Frontal cortex (tissue), 3 donors: ENCODE measurements at regions not wholly inside any gene's neighbourhood (a gene's known extent, or its start where the extent isn't known, plus 50 kb on each side); places are given as distances from the start of the nearest gene placed in this dataset.
"Not testable (repeated sequence)": the region's sequence is repeated elsewhere in the genome, so short reads cannot be mapped to it uniquely, and the experiment has no call there.

Source experiments
- DNase-seq, 2 donors: peaks; one replicate each; pipeline ENCODE4 v3.0.0; 2012; ENCODE audit warnings: low spot score in 2 of 2
- FAIRE-seq: peaks from 2 replicates; lab custom pipeline; 2012; peaks lifted over from hg19 to GRCh38; lab: Jason Lieb, UNC
- donor health status: control.
- donor health status: control.
- donor health status: control.

GRCh38 chr5:1974081-1974480 is 91.4 kb upstream of the IRX4 start:
- no peak for DNase-seq
- FAIRE-seq = no peak

- DNase-seq (peak in 1 of 2 donors; percentile 25), FAIRE-seq (no peak)
These were observed 90.8 kb upstream of the IRX4 start for GRCh38 chr5:1973391-1974013.

- FAIRE-seq = no peak
- no peak for DNase-seq
These were observed 89.2 kb upstream of the IRX4 start for GRCh38 chr5:1971944-1972343.

- DNase-seq (no peak), FAIRE-seq (no peak)
These were observed 85.0 kb upstream of the IRX4 start for GRCh38 chr5:1967736-1968135.

- no peak for DNase-seq
- no peak for FAIRE-seq
These were observed 83.7 kb upstream of the IRX4 start for GRCh38 chr5:1966461-1966860.

GRCh38 chr5:1965925-1966324 is 83.2 kb upstream of the IRX4 start:
- DNase-seq = no peak
- no peak for FAIRE-seq

GRCh38 chr5:1963941-1964451 is 81.3 kb upstream of the IRX4 start:
- no peak for DNase-seq
- no peak for FAIRE-seq

- no peak for DNase-seq
- FAIRE-seq = no peak
These were observed 80.6 kb upstream of the IRX4 start for GRCh38 chr5:1963358-1963757.

- no peak for DNase-seq
- no peak for FAIRE-seq
These were observed 80.1 kb upstream of the IRX4 start for GRCh38 chr5:1962619-1963355.

- DNase-seq (no peak), FAIRE-seq (no peak)
These were observed 79.3 kb upstream of the IRX4 start for GRCh38 chr5:1961952-1962595.

GRCh38 chr5:1961304-1961946 is 78.7 kb upstream of the IRX4 start:
- FAIRE-seq (no peak), DNase-seq (no peak)

GRCh38 chr5:1960595-1961303 is 78.0 kb upstream of the IRX4 start:
- FAIRE-seq = no peak
- no peak for DNase-seq

GRCh38 chr5:1959725-1960581 is 77.2 kb upstream of the IRX4 start:
- DNase-seq (no peak), FAIRE-seq (no peak)

- DNase-seq = no peak
- no peak for FAIRE-seq
These were observed 76.5 kb upstream of the IRX4 start for GRCh38 chr5:1959231-1959630.

GRCh38 chr5:1958211-1959010 is 75.7 kb upstream of the IRX4 start:
- DNase-seq (no peak), FAIRE-seq (no peak)

- DNase-seq (no peak), FAIRE-seq (no peak)
These were observed 72.9 kb upstream of the IRX4 start for GRCh38 chr5:1955586-1955985.

GRCh38 chr5:1953710-1954109 is 71.0 kb upstream of the IRX4 start:
- not testable (repeated sequence) for DNase-seq, FAIRE-seq

GRCh38 chr5:1952444-1953099 is 69.8 kb upstream of the IRX4 start:
- FAIRE-seq (no peak), DNase-seq (no peak)
